Urothelium cell line (cell line): ENCODE measurements at regions not wholly inside any gene's neighbourhood (a gene's known extent, or its start where the extent isn't known, plus 50 kb on each side); places are given as distances from the start of the nearest gene placed in this dataset.
"Not testable (repeated sequence)": the region's sequence is repeated elsewhere in the genome, so short reads cannot be mapped to it uniquely, and the experiment has no call there.

Experiments
- DNase-seq: peaks from one replicate; pipeline ENCODE4 v3.0.0; 2011; ENCODE audit warnings: low spot score, mixed read lengths
- FAIRE-seq: peaks from 2 replicates; lab custom pipeline; 2011; peaks lifted over from hg19 to GRCh38; lab: Jason Lieb, UNC

- no peak for DNase-seq
- FAIRE-seq, result no peak
Measured at GRCh38 chr3:8327739-8328138, 173.9 kb upstream of the LMCD1 start.

GRCh38 chr3:8328967-8329366, 172.7 kb upstream of the LMCD1 start:
- DNase-seq, result no peak

DNA sequence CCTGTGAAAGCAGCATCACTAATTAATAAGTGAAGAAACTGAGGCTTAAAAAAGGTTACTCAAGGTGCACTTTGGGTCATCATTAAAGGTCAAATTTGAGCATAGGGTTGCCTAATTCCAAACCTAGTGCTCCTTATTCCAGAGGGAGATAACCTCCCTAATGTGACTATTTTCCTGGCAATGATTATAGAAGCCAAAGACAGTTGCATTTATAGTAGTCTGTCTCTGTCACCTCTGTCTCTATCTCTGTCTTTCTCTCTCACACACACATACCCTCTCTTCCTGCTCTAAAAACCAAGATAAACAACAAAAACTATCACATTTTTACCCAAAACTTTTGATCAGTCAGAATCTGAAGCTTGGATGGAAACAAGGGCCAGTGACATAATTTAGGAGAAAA, 172.0 kb upstream of the LMCD1 start:
- DNase-seq (no peak), FAIRE-seq (no peak)

More at GRCh38 chr3:8328967-8329366, 172.7 kb upstream of the LMCD1 start:
- FAIRE-seq, result no peak

- FAIRE-seq, result no peak
- no peak for DNase-seq
Measured at GRCh38 chr3:8336456-8336855, 165.2 kb upstream of the LMCD1 start.

DNA sequence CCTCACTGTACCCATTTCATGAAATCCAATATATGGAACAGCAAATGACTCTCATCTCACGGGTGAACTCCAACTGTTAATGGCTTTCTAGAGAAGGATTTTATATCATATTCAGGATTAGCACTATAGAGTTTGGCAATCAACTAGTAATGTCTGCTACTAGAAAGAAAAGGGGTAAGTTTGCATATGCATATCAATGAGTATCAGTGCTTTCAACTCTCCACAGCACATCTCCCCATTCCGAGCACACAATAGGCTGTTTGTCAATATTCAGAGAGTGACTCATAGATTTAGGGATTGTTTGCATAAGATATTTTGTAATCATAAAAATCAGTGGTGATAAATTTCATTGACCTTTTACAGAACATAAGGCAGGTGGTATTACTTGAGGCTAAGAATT, 163.2 kb upstream of the LMCD1 start:
- no peak for FAIRE-seq
- no peak for DNase-seq

DNA sequence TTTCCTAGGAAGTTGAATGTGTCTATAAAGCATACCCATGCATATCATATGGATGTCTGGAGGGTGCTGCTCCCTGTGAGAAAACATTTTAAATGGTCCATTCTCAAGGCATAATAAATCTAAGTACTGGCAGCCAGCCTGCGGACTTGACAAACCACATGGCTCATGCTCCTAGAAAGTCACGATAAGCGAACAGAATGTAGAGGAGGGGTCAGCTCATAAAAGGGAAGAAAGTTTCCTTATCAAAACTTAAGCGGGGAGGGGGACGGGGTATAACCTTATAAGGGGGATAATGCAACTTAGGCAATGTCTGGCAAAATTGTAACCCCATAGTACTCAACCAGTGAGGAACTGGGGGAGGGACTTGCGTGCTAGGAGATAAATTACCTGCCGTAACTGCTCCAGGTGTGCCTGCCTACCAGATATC, 159.8 kb upstream of the LMCD1 start:
- DNase-seq (no peak), FAIRE-seq (no peak)

- FAIRE-seq (no peak), DNase-seq (no peak)
Measured at GRCh38 chr3:8343058-8343457, 158.6 kb upstream of the LMCD1 start.

GRCh38 chr3:8345398-8345797, 156.2 kb upstream of the LMCD1 start:
- FAIRE-seq (no peak), DNase-seq (no peak)

- FAIRE-seq, result no peak
Measured at GRCh38 chr3:8348076-8348475, 153.5 kb upstream of the LMCD1 start.

DNA sequence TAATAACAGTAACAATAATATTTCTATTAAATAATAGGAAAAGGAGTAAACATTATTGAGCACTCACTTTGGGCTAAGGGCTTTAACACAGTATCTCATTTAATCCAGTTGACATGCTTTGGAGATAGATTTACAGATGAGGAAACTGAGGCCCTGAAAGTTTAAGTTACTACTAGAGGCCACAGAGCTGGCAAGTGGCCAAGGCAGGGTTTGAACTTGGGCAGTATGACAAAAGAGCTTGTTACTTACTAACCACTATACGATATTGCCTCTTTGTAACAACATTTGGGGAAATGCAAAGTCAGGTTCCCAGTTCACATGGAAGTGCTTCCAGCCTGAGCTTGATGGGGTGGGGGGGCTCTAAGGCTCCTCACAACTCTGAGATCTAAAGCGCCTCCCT, 149.1 kb upstream of the LMCD1 start:
- DNase-seq (no peak), FAIRE-seq (no peak)

More at GRCh38 chr3:8348076-8348475, 153.5 kb upstream of the LMCD1 start:
- DNase-seq, result no peak

DNA sequence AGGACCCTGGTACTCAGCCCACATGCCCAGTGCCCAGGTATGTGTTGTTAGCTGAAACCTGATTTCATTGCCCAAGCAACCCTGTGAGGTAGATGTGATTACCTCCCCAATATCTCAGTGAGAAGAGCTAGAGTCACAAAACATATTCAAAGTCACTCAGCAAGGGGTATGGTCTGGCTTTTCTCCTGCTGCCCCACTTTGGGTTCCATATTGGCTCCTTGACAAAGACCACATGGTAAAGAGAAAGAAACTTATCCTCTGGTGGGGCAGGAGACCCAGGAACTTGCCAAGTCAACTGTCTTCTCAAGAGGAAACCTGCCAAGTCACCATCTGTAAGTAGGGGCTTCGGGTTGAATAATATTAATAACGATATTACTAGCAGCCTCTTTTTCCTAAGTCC, 148.3 kb upstream of the LMCD1 start:
- FAIRE-seq, result no peak

GRCh38 chr3:8355346-8355745, 146.3 kb upstream of the LMCD1 start:
- FAIRE-seq (no peak), DNase-seq (no peak)

More for the DNA sequence above, 148.3 kb upstream of the LMCD1 start:
- DNase-seq, result no peak

- FAIRE-seq, DNase-seq: not testable (repeated sequence)
Measured at GRCh38 chr3:8356066-8356465, 145.6 kb upstream of the LMCD1 start.

DNA sequence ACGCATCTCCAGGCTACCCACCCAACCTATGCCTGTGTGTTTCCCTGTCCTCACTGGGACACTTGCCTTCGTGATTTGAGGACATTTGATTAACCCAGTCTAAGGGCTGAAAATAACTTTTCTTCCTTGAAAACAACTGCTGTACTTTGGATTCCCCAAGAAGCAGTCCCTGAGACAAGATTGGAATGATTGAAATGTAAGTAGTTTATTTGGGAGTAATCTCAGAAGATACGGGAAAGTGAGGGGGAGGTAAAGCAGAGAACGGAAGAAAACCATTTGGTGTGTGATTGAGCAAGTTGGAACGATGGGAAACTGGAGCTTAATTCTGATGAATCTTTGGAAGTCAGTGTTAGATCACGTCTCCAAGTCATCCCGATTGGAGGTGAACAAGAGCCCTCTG, 143.8 kb upstream of the LMCD1 start:
- DNase-seq, result no peak
- no peak for FAIRE-seq

DNA sequence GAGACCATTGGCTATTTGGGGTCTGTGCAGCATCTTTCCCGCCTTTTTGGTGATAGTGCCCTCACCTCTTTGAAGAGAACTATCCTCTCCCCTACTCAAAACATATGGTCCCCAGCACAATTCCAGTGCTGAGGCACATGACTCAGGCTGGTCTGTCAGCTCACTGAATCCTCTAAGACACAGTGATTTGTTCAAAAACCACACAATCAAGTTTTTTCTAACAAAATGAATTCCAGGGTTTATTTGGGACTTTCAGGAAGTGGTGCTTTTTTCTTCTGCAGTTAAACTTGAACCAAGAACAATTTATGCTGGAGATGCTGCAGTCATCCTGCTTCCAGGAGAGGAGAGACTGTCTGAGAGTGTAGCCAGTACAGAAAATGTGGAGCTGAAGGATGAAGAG, 142.5 kb upstream of the LMCD1 start:
- FAIRE-seq (no peak), DNase-seq (no peak)

DNA sequence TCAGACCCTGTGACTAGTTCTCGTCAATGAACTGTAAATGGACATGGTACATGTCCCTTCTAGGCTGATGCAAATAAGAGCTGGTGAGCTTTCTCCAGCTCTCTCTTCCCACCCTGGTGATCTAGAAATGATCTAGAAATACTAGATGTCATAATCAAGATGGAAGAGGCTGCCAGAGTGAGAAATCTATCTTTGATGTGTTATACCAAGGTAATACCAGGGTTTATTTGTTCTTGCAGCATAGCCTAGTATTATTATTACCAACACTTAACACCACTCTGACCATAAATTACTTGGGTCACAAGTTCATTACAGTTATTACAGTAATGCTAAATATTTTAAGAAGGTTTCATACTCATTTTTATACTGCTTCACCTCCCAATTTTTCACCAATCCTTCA, 138.4 kb upstream of the LMCD1 start:
- FAIRE-seq, result no peak
- no peak for DNase-seq

DNA sequence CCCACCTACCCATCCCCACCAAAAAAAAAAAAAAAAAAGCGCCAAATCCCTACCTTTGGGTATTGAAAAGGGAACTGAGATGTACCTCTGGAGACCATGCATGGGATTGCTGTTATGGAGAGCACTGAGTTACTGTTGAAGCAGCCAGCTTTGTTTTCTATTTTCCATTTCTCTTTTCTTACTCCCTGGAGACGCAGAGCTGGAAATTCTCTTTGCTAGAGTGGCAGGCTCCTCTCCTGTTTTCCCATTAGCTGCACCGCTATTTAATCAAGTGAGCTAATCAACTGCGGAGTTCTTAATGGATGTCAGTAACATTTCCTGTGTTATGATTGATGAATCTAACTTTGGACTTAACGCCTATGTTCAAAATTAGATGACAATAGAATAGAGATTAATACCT, 136.1 kb upstream of the LMCD1 start:
- DNase-seq (no peak), FAIRE-seq (no peak)

GRCh38 chr3:8366219-8366810, 135.3 kb upstream of the LMCD1 start:
- no peak for FAIRE-seq
- no peak for DNase-seq

DNA sequence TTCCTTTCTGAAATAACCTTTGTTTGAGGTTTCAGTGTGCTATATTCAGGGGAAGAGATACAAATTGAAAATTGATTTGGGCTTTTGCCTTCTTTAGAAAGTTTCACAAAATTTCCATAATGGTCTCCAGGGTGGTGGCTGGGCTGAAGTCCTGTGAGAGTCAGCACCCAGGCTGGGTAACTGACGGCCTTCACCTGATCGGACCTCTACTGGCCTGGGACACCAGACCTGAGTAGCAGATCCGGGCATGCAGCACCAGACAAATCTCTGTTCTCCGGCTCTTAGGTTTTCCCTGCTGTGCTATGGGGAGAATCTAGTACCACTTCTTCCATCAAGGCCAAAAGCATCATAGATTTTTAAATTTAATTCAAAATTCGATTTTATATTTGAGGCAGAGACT, 133.0 kb upstream of the LMCD1 start:
- FAIRE-seq (no peak), DNase-seq (no peak)

GRCh38 chr3:8369638-8370037, 132.0 kb upstream of the LMCD1 start:
- DNase-seq (no peak), FAIRE-seq (no peak)

- DNase-seq (peak; percentile 17), FAIRE-seq (no peak)
Measured at GRCh38 chr3:8371085-8371551, 130.5 kb upstream of the LMCD1 start.

DNA sequence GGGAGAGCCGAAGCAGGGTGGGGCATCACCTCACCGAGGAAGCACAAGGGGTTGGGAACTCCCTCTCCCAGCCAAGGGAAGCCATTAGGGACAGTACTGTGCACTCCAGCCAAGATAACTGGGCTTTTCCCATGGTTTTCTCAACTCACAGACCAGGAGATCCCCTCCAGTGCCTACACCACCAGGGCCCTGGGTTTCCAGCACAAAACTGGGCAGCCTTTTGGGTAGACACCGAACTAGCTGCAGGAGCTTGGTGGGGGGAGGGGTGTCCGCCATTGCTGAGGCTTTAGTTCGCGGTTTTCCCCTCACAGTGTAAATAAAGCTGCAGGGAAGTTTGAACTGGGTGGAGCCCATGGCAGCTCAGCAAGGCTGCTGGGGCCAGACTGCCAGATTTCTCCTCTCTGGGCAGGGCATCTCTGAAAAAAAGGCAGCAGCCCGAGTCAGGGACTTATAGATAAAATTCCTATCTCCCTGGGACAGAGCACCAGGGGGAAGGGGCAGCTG, 129.6 kb upstream of the LMCD1 start:
- no peak for FAIRE-seq
- DNase-seq, result no peak
